GM23338 (cell line): ENCODE measurements at regions not wholly inside any gene's neighbourhood (a gene's known extent, or its start where the extent isn't known, plus 50 kb on each side); places are given as distances from the start of the nearest gene placed in this dataset.

Experiments used
- ATAC-seq: fragments of 200-7000 bp; cut with Tn5 transposase; 3 replicates; pipeline ENCODE4 v1.9.1; 2020
- DNase-seq: peaks from one replicate; pipeline ENCODE4 v3.0.0-alpha.2; 2015; ENCODE audit warnings: low spot score
- H2AFZ ChIP-seq: fragments of 200-600 bp; sonication (generic); 2 replicates; pipeline ENCODE4 v1.8.0; 2016; ENCODE audit warnings: antibody characterized with exemption, mild to moderate bottlenecking, moderate library complexity
- H3F3A ChIP-seq: fragments of 200-600 bp; sonication (generic); replicated peaks from 2 replicates; pipeline ENCODE4 v1.8.0; 2017; ENCODE audit warnings: antibody characterized with exemption, mixed run types, low read depth
- H3K27ac ChIP-seq: fragments of 200-600 bp; sonication (generic); 2 replicates; pipeline ENCODE4 v1.6.1; 2016; ENCODE audit warnings: low read depth
- H3K27me3 ChIP-seq: fragments of 200-600 bp; sonication (generic); 2 replicates; pipeline ENCODE4 v1.8.0; 2016; ENCODE audit warnings: mild to moderate bottlenecking, mixed run types, moderate library complexity; ENCODE audit not compliant: insufficient read depth
- H3K36me3 ChIP-seq: fragments of 200-600 bp; sonication (generic); 2 replicates; pipeline ENCODE4 v1.8.0; 2016; ENCODE audit warnings: mild to moderate bottlenecking; ENCODE audit not compliant: insufficient read depth
- H3K4me1 ChIP-seq: fragments of 200-600 bp; sonication (generic); 2 replicates; pipeline ENCODE4 v1.8.0; 2016; ENCODE audit warnings: mild to moderate bottlenecking, moderate library complexity; ENCODE audit not compliant: insufficient read depth
- H3K4me2 ChIP-seq: fragments of 200-600 bp; sonication (generic); 2 replicates; pipeline ENCODE4 v1.7.1; 2017; ENCODE audit warnings: mixed run types
- H3K4me3 ChIP-seq: fragments of 200-600 bp; sonication (generic); 2 replicates; pipeline ENCODE4 v1.6.1; 2016; ENCODE audit warnings: mixed run types
- H3K79me2 ChIP-seq: fragments of 200-600 bp; sonication (generic); replicated peaks from 2 replicates; pipeline ENCODE4 v1.8.0; 2017; ENCODE audit warnings: mild to moderate bottlenecking; ENCODE audit not compliant: insufficient read depth
- H3K9me2 ChIP-seq: fragments of 200-600 bp; sonication (generic); 2 replicates; pipeline ENCODE4 v1.8.0; 2017; ENCODE audit not compliant: insufficient read depth
- H4K20me1 ChIP-seq: fragments of 200-600 bp; sonication (generic); replicated peaks from 2 replicates; pipeline ENCODE4 v1.8.0; 2017; ENCODE audit warnings: mild to moderate bottlenecking; ENCODE audit not compliant: insufficient read depth
- H3K27ac Mint-ChIP-seq: 2 replicates; pipeline ENCODE4 v1.8.0; 2020; ENCODE audit warnings: inconsistent platforms, mild to moderate bottlenecking, moderate library complexity, mixed read lengths
- H3K27me3 Mint-ChIP-seq: 3 replicates; pipeline ENCODE4 v1.8.0; 2022; ENCODE audit warnings: low read depth, mild to moderate bottlenecking, moderate library complexity, mixed read lengths, inconsistent platforms; ENCODE audit not compliant: insufficient read depth, poor library complexity
- H3K36me3 Mint-ChIP-seq: 3 replicates; pipeline ENCODE4 v1.8.0; 2021; ENCODE audit warnings: low read depth, mild to moderate bottlenecking, inconsistent platforms, moderate library complexity, mixed read lengths
- H3K4me1 Mint-ChIP-seq: 3 replicates; pipeline ENCODE4 v1.8.0; 2020; ENCODE audit warnings: mild to moderate bottlenecking, inconsistent platforms, mixed read lengths
- H3K4me3 Mint-ChIP-seq: 3 replicates; pipeline ENCODE4 v1.8.0; 2021; ENCODE audit warnings: moderate library complexity, mild to moderate bottlenecking, inconsistent platforms, mixed read lengths
- H3K9me3 Mint-ChIP-seq: 3 replicates; pipeline ENCODE4 v1.8.0; 2020; ENCODE audit warnings: moderate library complexity, mild to moderate bottlenecking, inconsistent platforms, mixed read lengths
- CREB1 ChIP-seq: fragments of 250-450 bp; sonication (Bioruptor Pico); IDR thresholded peaks from 2 replicates; pipeline ENCODE4 v1.5.0; 2020; ENCODE audit warnings: low read depth, mild to moderate bottlenecking, moderate library complexity
- EZH2phosphoT487 ChIP-seq: fragments of 200-600 bp; sonication (generic); IDR thresholded peaks from one replicate; pipeline ENCODE4 v1.8.1; 2018; ENCODE audit warnings: antibody characterized with exemption; ENCODE audit not compliant: unreplicated experiment
- JUNB ChIP-seq: IDR thresholded peaks from one replicate; pipeline ENCODE4 v1.6.1; 2016; ENCODE audit warnings: antibody characterized with exemption; ENCODE audit not compliant: unreplicated experiment
- NANOG ChIP-seq: IDR thresholded peaks from 2 replicates; pipeline ENCODE4 v1.6.1; 2016; ENCODE audit warnings: antibody characterized with exemption, borderline replicate concordance
- POLR2AphosphoS5 ChIP-seq: IDR thresholded peaks from 2 replicates; pipeline ENCODE4 v1.6.1; 2016; ENCODE audit warnings: antibody characterized with exemption, low read depth
- STAT1 ChIP-seq: IDR thresholded peaks from one replicate; pipeline ENCODE4 v1.6.1; 2016; ENCODE audit warnings: antibody characterized with exemption; ENCODE audit not compliant: unreplicated experiment
- ZNF331 ChIP-seq: fragments of 250-450 bp; sonication (Bioruptor Pico); IDR thresholded peaks from 2 replicates; pipeline ENCODE4 v1.5.0; 2020; ENCODE audit warnings: low read depth, mild to moderate bottlenecking, moderate library complexity
- TF ChIP-seq, protein P1 (sequence below): IDR thresholded peaks from one replicate; pipeline ENCODE4 v1.6.1; 2018; ENCODE audit warnings: antibody characterized with exemption; ENCODE audit not compliant: unreplicated experiment
- TF ChIP-seq, protein P2 (sequence below): IDR thresholded peaks from 2 replicates; pipeline ENCODE4 v1.6.1; 2016; ENCODE audit warnings: antibody characterized with exemption
- TF ChIP-seq, protein P3 (sequence below), 2 experiments: fragments of 200-600 bp in 1 of 2; sonication (generic) in 1 of 2; conservative IDR thresholded peaks; 2 replicates each; pipeline versions ENCODE4 v1.5.1 to v1.6.1; 2016 to 2017; ENCODE audit warnings: antibody characterized with exemption in 2 of 2, low read depth in 2 of 2, mild to moderate bottlenecking in 2 of 2, moderate library complexity in 1 of 2

DNA sequence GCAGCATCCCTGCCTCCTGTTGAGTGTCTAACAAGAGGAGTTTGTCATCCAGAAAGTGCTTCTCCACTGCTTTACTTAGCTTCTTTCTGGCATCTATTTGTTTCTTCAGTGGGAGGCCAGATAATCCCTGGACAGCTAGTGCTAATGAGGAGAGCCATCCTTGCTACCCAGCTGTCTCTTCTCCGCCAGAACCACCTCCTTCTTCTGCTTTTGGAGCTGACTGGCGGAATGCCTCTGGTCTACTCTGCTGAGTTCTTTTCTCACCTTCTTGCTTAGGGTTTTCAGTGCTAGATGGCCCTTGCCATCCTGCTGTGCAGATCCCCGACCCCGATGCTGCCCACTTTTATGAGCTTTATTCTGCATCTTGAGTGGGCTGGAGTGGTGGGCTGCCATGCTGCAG is 145.8 kb downstream of the GPBP1 start:
- Mint-ChIP-seq H3K27ac (no peak overlapping the region), H3K9me3 (no peaks in the 10 kb centered on the region), H3K36me3 (no peaks in the 10 kb centered on the region), H3K4me3 (no peak overlapping the region), H3K27me3 (peaks cover 3% of the 10 kb centered on the region), H3K4me1 (no peaks in the 10 kb centered on the region)
- Histone ChIP-seq H3K4me2 (no peak overlapping the region), H3K27ac (no peak overlapping the region), H2AFZ (no peak overlapping the region), H3K4me3 (no peak overlapping the region), H3K36me3 (no peaks in the 10 kb centered on the region; the same call in 1 of the 2 replicates), H3F3A (no peaks in the 10 kb centered on the region), H4K20me1 (no peaks in the 10 kb centered on the region), H3K79me2 (no peaks in the 10 kb centered on the region), H3K4me1 (no peaks in the 10 kb centered on the region), H3K27me3 (no peaks in the 10 kb centered on the region), H3K9me2 (0 out of 2 replicates have a peak, but pooled peaks cover 15% of the 10 kb centered on the region)
- TF ChIP-seq, protein P1, sequence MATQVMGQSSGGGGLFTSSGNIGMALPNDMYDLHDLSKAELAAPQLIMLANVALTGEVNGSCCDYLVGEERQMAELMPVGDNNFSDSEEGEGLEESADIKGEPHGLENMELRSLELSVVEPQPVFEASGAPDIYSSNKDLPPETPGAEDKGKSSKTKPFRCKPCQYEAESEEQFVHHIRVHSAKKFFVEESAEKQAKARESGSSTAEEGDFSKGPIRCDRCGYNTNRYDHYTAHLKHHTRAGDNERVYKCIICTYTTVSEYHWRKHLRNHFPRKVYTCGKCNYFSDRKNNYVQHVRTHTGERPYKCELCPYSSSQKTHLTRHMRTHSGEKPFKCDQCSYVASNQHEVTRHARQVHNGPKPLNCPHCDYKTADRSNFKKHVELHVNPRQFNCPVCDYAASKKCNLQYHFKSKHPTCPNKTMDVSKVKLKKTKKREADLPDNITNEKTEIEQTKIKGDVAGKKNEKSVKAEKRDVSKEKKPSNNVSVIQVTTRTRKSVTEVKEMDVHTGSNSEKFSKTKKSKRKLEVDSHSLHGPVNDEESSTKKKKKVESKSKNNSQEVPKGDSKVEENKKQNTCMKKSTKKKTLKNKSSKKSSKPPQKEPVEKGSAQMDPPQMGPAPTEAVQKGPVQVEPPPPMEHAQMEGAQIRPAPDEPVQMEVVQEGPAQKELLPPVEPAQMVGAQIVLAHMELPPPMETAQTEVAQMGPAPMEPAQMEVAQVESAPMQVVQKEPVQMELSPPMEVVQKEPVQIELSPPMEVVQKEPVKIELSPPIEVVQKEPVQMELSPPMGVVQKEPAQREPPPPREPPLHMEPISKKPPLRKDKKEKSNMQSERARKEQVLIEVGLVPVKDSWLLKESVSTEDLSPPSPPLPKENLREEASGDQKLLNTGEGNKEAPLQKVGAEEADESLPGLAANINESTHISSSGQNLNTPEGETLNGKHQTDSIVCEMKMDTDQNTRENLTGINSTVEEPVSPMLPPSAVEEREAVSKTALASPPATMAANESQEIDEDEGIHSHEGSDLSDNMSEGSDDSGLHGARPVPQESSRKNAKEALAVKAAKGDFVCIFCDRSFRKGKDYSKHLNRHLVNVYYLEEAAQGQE: no peak
- TF ChIP-seq EZH2phosphoT487: no peak
- no peak for TF ChIP-seq ZNF331 (CRISPR knock-in tag)
- TF ChIP-seq, protein P2, sequence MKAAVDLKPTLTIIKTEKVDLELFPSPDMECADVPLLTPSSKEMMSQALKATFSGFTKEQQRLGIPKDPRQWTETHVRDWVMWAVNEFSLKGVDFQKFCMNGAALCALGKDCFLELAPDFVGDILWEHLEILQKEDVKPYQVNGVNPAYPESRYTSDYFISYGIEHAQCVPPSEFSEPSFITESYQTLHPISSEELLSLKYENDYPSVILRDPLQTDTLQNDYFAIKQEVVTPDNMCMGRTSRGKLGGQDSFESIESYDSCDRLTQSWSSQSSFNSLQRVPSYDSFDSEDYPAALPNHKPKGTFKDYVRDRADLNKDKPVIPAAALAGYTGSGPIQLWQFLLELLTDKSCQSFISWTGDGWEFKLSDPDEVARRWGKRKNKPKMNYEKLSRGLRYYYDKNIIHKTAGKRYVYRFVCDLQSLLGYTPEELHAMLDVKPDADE: no peak
- TF ChIP-seq STAT1: no peak
- DNase-seq: no peak
- ATAC-seq: no peak

DNA sequence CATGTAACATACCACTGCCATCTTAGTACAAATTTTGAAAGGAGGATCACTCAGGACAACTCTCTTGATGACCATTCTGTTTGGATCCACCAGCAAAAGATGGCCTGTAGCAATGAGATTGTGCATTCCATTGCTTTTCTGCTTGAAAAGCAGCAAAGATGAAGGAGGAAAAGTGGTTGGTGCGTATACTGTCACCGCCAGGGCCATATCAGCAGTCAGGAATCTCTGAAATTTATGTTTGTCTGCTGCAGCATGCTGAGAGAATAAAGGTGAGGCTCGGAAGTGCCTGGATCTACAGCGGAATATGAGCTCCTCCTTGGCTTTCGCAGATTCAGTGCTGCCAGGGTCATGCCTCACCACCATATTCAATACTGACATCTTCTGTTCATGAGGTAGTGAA is 144.4 kb downstream of the GPBP1 start:
- H3K4me3 ChIP-seq: no peak overlapping the region
- Mint-ChIP-seq H3K27me3 (peaks cover 3% of the 10 kb centered on the region), H3K4me1 (no peaks in the 10 kb centered on the region), H3K36me3 (no peaks in the 10 kb centered on the region), H3K4me3 (no peak overlapping the region), H3K9me3 (no peaks in the 10 kb centered on the region), H3K27ac (no peak overlapping the region)
- H3K36me3 ChIP-seq: no peaks in the 10 kb centered on the region; the same call in 1 of the 2 replicates
- H3K4me2 ChIP-seq: no peak overlapping the region
- H3K9me2 ChIP-seq: 0 out of 2 replicates have a peak, but pooled peaks cover 15% of the 10 kb centered on the region
- H3F3A ChIP-seq: no peaks in the 10 kb centered on the region
- no peaks in the 10 kb centered on the region for H3K4me1 ChIP-seq
- H3K27ac ChIP-seq: no peak overlapping the region
- H3K79me2 ChIP-seq: no peaks in the 10 kb centered on the region
- DNase-seq (no peak), ATAC-seq (no peak)
- no peaks in the 10 kb centered on the region for H4K20me1 ChIP-seq
- no peaks in the 10 kb centered on the region for H3K27me3 ChIP-seq
- no peak overlapping the region for H2AFZ ChIP-seq
- TF ChIP-seq JUNB: no peak
- no peak for TF ChIP-seq POLR2AphosphoS5
- no peak for TF ChIP-seq NANOG
- TF ChIP-seq, protein P1: no peak
- no peak for TF ChIP-seq CREB1 (CRISPR knock-in tag)
- TF ChIP-seq STAT1: no peak
- TF ChIP-seq, protein P3, sequence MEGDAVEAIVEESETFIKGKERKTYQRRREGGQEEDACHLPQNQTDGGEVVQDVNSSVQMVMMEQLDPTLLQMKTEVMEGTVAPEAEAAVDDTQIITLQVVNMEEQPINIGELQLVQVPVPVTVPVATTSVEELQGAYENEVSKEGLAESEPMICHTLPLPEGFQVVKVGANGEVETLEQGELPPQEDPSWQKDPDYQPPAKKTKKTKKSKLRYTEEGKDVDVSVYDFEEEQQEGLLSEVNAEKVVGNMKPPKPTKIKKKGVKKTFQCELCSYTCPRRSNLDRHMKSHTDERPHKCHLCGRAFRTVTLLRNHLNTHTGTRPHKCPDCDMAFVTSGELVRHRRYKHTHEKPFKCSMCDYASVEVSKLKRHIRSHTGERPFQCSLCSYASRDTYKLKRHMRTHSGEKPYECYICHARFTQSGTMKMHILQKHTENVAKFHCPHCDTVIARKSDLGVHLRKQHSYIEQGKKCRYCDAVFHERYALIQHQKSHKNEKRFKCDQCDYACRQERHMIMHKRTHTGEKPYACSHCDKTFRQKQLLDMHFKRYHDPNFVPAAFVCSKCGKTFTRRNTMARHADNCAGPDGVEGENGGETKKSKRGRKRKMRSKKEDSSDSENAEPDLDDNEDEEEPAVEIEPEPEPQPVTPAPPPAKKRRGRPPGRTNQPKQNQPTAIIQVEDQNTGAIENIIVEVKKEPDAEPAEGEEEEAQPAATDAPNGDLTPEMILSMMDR (conservative IDR thresholded peaks at IDR 0.05; ENCODE audit: low read depth in 2 of 2): no peak
